Kidney epithelial cell (primary cell): ENCODE measurements at regions not wholly inside any gene's neighbourhood (a gene's known extent, or its start where the extent isn't known, plus 50 kb on each side); places are given as distances from the start of the nearest gene placed in this dataset.
"Not testable (repeated sequence)": the region's sequence is repeated elsewhere in the genome, so short reads cannot be mapped to it uniquely, and the experiment has no call there.

ENCODE experiments used
- DNase-seq: peaks from one replicate; pipeline ENCODE4 v3.0.0-alpha.2; 2010; ENCODE audit warnings: low read depth
- H3K27me3 ChIP-seq: 2 replicates; pipeline ENCODE4 v1.6.0; 2011; ENCODE audit warnings: low read length; ENCODE audit not compliant: control insufficient read depth, insufficient read depth
- H3K36me3 ChIP-seq: 2 replicates; pipeline ENCODE4 v1.5.1; 2011; ENCODE audit warnings: low read length; ENCODE audit not compliant: control insufficient read depth, insufficient read depth
- H3K4me3 ChIP-seq: 2 replicates; pipeline ENCODE4 v1.5.1; 2011; ENCODE audit warnings: low read depth, mild to moderate bottlenecking, control low read depth, low read length
- CTCF ChIP-seq: IDR thresholded peaks from 2 replicates; pipeline ENCODE4 v1.5.1; 2011; ENCODE audit warnings: mild to moderate bottlenecking, moderate library complexity, low read length, control low read depth, inconsistent platforms; ENCODE audit not compliant: insufficient read depth, poor library complexity, severe bottlenecking

GRCh38 chr10:120105492-120105891 lies 213.0 kb downstream of the SEC23IP start:
- Histone ChIP-seq H3K36me3 (no peaks in the 10 kb centered on the region), H3K4me3 (no peak overlapping the region), H3K27me3 (no peaks in the 10 kb centered on the region)
- DNase-seq: no peak
- no peak for TF ChIP-seq CTCF

GRCh38 chr10:120108916-120109315 lies 216.4 kb downstream of the SEC23IP start:
- Histone ChIP-seq H3K27me3 (no peaks in the 10 kb centered on the region), H3K36me3 (no peaks in the 10 kb centered on the region), H3K4me3 (no peak overlapping the region)
- no peak for DNase-seq
- TF ChIP-seq CTCF: no peak

- H3K4me3 ChIP-seq, H3K27me3 ChIP-seq, H3K36me3 ChIP-seq: not testable (repeated sequence)
Measured at GRCh38 chr10:120109725-120110124, 217.2 kb downstream of the SEC23IP start.

GRCh38 chr10:120110196-120110595 lies 217.7 kb downstream of the SEC23IP start:
- DNase-seq: no peak
- Histone ChIP-seq H3K36me3 (no peaks in the 10 kb centered on the region), H3K4me3 (no peak overlapping the region), H3K27me3 (peaks cover 2% of the 10 kb centered on the region)
- TF ChIP-seq CTCF: no peak

More at GRCh38 chr10:120109725-120110124, 217.2 kb downstream of the SEC23IP start:
- DNase-seq: not testable (repeated sequence)

- Histone ChIP-seq H3K27me3 (peaks cover 7% of the 10 kb centered on the region), H3K4me3 (no peak overlapping the region), H3K36me3 (no peaks in the 10 kb centered on the region)
- DNase-seq: no peak
- no peak for TF ChIP-seq CTCF
Measured at GRCh38 chr10:120111628-120112027, 219.1 kb downstream of the SEC23IP start.

GRCh38 chr10:120112809-120113208 lies 220.3 kb downstream of the SEC23IP start:
- no peaks in the 10 kb centered on the region for H3K36me3 ChIP-seq
- peaks cover 7% of the 10 kb centered on the region for H3K27me3 ChIP-seq
- no peak overlapping the region for H3K4me3 ChIP-seq
- no peak for DNase-seq
- no peak for TF ChIP-seq CTCF
